HG03108 (cell line): ENCODE measurements at regions not wholly inside any gene's neighbourhood (a gene's known extent, or its start where the extent isn't known, plus 50 kb on each side); places are given as distances from the start of the nearest gene placed in this dataset.
"Not testable (repeated sequence)": the region's sequence is repeated elsewhere in the genome, so short reads cannot be mapped to it uniquely, and the experiment has no call there.

ENCODE experiments used
- ATAC-seq: cut with Tn5 transposase; IDR thresholded peaks from one replicate; pipeline ENCODE4 v1.9.1; 2021; ENCODE audit warnings: moderate library complexity; ENCODE audit not compliant: unreplicated experiment

DNA sequence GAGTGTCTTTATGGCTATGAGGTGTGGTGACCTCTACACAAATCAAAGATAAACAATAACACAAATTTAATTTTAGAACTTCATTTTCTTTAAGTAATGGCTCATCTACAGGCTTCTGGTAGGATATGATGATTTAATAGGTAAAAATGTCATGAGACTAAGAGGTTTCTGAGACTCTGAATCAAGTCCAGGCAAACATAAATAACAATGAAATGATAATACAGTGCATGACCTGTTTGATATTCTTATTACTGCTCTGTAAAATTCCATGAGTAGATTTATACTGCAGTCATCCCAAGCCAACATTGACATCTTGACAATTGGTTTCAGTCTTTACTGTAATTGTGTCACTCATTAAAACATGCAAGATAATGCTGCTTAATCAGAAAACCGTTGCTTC, 936.8 kb downstream of the MCTP2 start:
- ATAC-seq: no peak

DNA sequence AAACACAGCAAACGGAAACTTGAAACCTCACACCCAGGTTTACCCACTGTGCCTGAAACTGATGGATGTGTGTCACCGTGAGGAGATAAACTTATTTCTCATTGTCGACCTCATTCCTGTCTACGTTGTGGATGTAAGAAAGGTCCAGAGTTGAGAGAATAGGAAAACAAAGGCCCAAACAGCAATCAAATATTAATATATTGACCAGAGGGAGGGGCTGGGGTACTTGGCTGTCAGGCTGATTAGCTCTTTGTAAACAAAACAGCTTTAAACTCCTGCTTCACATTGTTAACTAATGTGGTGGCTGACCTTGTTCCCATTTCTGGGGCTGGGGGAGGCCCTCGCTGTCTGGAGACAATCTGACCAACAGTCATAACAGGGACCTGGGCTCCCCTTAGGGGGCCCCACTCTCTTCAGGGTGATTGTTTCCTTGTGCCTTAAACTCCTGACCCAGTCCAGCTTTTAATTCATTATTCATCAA, 937.6 kb downstream of the MCTP2 start:
- no peak for ATAC-seq

DNA sequence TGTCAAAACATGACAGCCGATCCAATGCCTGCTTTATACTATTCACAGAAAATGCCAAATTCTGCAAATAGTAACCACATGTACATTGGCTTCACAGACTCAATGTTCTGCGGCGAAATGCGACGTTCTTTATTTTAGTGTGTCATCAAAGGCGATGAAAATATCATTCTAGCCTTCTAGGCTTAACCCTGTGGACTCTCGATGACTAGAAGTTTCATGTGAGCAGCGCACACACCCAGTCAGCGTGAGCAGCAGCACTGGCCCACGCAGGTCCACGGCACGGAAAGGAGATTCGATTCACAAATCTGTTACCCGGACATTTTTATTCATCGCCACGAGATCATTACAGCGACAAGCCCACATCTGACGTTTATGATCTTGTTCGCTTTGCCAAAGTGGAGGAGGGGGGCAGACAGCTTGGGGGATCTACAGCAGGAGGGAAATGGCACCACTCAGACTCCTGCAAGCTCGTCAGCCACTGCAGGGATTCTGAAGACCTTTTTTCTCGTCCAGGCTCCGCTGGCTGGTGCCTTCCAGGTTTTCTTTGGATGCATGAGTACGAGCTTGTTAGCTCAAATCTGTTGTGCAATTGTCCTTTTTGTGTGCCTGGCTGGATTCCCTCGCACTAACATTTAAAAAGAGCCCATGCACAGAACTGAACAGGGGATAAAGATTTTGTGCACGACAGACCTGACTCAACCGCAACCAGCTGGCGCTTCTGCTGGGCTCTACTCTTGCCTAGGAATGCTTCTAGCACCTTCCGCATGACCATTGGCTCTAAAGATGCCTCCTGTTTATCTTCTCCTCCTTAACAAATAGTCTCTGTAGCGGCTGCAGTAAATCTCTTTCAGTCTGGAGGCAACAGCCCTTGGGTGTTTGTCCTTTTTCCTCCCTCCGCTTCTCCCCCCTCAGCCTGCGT, 938.4 kb downstream of the MCTP2 start:
- ATAC-seq: no peak

DNA sequence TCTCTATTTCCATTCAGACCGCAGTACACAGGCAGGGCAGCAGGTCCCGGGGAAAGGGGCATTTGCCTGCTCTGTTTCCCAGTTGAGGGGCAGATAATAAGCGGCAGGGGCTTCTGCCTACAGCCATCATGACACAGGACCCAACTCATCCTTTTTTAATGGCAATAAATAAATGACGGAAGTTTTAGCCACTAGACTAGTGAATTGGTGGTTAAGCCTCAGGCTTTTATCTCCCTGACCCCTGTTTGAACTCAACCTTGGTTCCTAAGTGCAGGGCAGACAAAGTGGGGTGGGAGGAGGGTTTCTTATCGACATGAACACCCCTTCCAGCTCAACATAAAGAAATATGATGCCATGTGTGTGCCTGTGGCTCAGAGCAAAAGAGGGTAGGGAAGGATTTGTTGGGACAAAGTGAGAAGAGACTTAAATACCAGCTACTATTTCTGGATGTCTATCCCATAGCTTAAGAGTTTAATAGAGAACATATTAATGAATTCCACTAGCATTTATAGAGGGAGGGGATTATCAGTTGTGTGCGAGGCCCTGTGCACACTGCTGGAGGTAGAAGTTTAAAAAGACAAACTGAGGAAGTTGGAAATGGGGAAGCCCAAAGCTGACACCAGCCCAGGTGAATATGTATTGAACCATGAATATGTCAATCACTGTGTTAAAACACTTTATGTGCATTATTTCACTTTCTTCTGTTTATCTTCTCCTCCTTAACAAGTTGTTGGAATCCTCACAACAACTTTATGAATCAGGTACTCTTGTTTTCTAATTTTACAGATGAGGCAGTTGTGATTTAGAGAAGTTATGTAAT, 939.4 kb downstream of the MCTP2 start:
- ATAC-seq: no peak

DNA sequence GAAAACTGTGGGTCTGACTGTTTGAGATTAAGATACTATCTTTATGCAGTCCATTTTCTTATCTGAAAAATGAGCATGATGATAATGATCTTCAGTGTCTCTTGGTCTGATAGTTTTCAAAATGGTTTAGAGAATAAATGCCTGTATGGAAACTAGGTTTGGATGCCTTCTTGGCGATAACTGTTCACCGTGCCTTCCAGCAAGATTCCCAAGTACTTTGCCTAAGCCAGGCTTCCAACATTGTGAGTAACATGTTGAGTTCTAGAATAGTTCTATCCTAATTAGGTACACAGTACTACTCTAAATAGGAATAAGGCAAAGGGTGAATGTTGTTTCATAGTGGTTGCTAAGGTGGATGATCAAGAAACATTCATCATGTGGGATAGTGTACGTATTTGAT, 940.2 kb downstream of the MCTP2 start:
- ATAC-seq: no peak

DNA sequence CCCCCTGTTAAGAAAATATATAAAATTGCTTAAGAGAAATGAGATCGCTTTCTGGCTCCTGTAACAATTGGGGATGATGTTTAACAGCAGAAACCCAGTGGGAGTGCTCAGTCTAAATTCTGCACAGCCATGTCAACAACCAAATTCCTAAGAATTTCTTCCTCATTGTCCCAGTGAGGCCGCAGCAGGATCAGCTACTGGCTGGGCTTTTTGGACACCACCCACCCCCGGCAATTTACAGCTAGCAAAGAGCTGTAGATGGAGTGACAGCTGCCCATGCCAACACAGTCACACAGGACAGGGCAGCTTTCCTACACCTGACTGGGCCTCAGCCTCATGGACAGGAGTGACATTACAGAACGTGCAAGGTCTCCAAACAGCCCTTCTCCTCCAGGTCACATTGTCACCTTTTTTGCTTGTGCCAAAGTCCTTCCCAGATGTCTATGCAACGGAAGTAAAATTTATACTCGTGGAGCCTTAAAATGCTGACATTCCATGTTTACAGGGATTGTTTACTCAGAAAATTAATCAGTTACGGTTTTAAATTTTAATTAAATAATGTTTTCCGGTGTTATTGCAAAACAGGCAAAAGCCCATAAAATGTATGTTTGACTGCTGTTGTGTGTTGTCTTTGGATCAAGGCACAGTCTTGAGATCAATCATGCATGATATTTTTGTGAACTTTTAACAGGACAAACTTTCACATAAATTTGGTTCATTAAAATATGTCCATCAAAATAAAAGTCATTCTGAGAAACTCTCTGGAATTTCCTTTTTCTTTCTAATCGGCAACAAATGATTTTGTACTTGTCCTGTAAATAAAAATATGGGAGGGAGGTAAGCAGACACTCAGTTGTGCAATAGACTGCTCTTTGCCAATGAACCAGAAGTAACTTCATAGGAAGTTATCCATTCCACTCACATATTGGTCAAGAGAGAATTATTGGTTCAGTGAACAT, 943.2 kb downstream of the MCTP2 start:
- no peak for ATAC-seq

DNA sequence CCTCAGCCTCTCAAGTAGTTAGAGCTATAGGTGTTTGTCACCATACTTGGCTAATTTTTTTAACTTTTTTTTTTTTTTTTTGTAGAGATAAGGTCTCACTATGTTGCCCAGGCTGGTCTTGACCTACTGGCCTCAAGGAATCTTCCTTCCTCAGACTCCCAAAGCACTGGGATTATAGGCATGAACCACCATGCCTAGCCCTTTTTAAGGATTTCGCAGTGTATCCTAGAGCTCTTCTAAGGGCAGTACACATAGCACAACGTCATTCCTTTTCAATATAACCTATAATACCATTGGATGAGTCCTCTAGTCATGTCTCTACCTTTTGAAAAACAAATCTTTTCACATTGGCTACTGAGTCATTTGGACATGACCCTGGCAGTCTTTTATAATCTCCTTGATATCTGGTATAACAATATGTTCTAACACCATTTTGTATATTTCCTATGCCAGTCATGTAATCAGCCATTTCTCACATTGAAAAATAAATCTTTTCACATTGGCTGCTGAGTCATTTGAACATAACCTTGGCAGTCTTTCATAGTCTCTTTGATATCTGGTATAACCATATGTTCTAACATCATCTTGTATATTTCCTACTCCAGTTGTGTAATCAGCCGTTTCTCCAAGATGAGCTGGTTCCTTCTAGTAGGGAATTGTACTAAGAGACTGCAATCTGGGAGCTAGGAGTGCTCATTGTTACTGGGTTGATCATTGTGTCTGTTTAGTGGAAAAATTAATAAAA, 944.7 kb downstream of the MCTP2 start:
- ATAC-seq: no peak

DNA sequence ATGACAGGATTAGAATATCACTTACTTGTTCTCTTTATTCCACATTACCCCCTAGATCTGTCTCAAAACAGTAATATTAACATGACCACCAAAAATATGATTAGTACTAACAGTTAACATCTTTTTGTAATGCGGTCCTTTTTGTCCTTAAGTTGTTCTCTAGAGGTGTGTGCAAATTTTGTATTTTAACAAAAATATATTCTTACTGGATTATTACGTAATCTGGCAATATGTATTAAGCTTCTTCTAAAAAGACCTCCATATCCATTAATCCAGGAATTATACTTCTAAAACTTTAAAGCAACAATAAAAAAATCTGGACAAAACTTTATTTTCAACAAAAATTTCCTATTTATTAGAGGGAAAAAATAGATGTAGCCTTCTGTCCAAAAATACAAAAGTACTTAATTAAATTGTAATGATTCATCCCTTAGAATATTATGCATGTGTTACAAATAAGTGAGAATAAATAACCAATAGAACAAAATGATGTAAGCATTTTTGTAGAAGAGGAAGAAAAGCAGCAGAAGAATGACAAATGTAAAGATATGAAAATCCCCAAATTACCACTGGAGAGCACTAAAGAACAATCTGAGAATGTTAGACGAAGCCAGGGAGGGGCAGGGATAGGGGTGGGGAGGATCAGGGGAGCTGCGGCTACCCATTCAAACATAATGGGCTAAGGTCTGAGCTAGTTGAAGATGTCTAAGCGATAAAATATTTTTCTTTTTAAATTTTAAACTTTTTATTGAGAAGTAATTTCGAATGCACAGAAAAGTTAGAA, 945.6 kb downstream of the MCTP2 start:
- no peak for ATAC-seq

DNA sequence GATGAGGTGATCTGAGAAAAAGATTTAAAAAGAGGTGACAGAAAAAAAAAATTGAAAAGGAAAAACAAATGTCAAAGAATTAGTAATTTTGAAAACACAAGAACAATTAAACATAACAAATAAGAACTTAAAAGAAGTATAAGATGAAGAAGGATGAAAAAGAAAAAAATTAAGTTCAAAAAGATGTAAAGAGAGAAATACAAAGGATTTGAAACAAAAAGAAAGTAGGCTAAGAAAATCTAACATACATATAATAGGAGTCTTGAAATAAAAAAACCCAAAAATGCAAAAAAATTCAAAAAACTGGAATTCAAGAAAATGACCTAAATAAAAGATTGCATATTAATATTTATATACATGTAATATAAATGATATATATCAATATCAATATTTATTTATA, 949.2 kb downstream of the MCTP2 start:
- no peak for ATAC-seq

DNA sequence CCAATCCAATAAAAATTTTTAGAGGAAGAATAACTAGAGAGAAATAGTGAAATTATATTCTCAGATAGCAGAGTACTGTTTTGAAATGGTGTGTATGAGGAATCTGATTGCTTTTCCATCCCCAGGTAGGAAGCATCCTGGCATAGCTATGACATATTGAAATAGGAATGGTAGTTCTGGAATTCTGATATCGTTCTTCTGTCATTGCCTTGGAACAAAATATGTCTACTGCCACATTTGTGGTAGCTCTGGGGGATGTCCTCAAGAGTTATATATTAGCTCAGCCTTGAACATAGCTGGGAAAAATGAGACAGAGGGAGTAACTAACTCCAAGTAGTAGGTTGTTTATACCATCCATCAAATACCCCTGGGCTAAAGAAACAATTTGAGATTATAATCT, 950.7 kb downstream of the MCTP2 start:
- no peak for ATAC-seq

DNA sequence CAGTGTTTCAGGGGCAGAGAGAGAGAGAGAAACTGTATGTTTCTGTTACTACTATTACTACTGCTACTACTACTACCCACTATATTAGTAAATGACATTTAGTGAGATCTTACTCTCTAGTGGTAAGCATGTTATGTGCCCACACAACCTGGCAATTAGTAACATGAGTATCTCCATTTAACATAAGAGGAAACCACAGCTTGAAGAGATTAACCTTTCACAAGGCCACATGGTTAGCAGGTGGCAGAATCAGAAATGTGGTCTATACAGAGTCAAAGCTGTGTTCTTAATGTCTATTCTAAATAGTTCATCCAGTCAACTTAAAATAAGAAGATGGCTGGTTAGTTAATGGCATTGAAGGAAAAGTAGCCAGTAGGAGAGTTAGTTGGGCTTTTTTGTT, 961.6 kb downstream of the MCTP2 start:
- no peak for ATAC-seq

DNA sequence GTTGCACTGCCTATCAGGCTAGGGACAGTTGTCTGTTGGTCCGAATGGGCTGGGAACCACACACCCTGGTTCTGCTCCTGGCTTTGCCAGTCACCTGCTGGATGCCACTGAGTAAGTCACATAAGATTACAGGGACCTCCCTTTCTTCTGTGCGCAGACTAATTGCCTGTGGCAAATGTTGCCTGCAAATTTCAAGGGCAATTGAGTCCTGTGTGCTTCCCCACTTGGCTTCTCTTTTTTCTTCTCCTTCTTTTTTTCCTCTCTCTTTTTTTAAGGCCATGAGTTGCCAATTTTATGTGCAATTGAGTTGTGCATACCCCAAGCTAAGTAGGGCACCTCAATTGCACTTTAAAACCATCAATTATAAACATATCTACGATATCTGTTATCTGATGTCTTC, 963.4 kb downstream of the MCTP2 start:
- no peak for ATAC-seq

DNA sequence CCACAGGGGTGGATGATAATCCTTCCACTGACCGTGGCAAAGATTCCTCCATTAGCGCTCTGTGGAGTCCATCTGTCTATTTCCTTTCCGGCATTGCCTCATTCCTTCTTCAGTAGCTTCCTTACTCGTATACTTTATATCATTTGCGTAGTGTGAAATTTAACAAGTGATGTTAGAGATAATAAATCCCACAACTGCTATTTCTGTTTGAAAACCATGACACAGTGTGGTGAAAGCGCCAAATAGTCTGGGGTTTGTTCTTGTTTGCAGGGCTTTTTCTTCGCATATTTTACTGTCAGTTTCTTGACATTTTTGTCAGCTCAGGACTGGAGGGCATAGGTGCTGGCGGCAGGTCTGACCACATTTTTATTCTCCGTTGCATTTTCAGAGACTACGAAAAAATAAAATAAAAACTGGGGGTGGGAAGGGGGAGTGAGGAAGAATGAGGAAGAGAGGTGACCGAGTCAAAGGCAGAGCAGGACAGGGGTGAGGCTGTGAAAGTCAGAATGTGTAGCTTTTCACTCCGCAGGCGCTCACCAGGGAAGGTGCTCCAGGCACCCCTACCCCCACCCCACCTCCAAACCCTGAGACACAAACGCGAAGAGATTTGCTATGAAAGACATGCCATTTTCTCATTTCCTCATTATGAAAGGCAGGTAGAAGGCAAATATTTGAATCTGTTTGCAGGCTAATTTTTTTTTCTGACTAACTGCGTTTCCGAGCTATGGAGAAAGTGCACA, 965.0 kb downstream of the MCTP2 start:
- no peak for ATAC-seq

DNA sequence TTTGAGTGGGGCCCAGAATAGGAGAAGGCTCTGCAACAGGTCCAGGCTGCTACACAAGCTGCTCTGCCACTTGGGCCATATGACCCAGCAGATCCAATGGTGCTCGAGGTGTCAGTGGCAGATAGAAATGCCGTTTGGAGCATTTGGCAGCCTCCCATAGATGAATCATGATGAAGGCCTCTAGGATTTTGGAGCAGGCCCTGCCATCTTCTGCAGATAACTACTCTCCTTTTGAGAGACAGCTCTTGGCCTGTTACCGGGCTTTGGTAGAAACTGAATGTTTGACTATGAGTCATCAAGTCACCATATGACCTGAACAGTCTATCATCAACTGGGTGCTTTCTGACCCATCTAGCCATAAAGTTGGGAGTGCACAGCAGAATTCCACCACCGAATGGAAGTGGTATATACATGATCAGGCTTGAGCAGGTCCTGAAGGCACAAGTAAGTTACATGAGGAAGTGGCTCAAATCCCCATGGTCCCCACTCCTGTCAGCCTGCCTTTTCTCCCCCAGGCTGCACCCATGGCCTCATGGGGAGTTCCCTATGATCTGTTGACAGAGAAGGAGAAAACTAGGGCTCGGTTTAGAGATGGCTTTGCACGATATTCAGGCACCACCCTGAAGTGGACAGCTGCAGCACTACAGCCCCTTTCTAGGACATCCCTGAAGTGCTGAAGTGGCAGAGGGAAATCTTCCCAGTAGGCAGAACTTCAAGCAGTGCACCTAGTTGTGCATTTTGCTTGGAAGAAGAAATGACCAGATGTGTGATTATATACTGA, 971.4 kb downstream of the MCTP2 start:
- no peak for ATAC-seq

DNA sequence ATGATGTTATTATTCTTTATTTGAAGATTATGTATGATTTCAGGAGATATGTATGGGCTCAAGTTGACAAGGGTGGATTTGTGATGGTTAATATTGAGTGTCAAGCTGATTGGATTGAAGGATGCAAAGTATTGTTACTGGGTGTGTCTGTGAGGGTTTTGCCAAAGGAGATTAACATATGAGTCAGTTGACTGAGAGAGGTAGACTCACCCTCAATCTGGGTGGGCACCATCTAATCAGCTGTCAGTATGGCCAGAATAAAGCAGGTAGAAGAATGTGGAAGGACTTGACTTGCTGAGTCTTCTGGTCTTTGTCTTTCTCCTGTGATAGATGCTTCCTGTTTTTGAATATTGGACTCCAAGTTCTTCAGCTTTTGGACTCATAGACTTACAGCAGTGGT, 973.7 kb downstream of the MCTP2 start:
- ATAC-seq: no peak

DNA sequence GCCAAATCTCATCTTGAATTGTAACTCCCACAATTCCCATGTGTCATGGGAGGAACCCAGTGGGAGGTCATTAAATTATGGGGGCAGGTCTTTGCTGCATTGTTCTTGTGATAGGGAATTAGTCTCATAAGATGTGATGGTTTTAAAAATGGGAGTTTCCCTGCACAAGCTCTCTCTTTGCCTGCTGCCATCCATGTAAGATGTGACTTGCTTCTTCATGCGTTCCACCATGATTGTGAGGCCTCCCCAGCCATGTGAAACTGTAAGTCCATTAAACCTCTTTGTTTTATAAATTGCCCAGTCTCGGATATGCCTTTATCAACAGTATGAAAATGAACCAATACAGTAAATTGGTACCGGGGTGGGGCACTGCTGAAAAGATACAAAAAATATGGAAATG, 974.5 kb downstream of the MCTP2 start:
- ATAC-seq: not testable (repeated sequence)

DNA sequence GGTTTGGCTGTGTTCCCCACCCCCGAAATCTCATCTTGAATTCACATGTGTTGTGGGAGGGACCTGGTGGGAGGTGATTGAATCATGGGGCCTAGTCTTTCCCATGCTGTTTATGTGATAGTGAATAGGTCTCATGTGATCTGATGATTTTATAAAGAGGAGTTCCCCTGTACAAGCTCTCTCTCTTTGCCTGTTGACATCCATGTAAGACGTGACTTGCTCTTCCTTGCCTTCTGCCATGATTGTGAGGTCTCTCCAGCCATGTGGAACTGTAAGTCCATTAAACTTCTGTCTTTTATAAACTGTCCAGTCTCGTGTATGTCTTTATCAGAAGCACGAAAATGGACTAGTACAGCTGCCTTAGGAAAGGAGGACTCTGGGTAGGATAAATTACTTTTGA, 976.7 kb downstream of the MCTP2 start:
- no peak for ATAC-seq

DNA sequence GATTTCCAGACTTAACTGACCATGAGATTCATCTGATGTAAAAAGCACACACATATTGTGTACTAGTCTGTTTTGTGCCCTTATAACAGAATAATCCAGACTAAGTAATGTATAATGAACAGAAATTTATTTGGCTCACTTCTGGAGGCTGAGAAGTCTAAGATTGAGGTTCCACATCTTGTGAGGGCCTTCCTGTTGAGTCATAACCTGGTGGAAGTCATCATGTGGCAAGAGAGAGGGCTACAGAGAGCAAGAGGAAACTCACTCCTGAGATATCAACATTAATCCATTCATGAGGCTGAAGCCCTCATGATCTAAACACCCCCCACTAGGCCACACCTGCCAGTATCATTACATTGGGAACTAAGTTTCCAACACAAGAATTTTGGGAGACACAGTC, 977.6 kb downstream of the MCTP2 start:
- no peak for ATAC-seq
